GM21723 (cell line): ENCODE measurements at regions not wholly inside any gene's neighbourhood (a gene's known extent, or its start where the extent isn't known, plus 50 kb on each side); places are given as distances from the start of the nearest gene placed in this dataset.

Source experiments
- ATAC-seq: cut with Tn5 transposase; IDR thresholded peaks from one replicate; pipeline ENCODE4 v1.9.1; 2021; ENCODE audit warnings: mild to moderate bottlenecking, moderate library complexity; ENCODE audit not compliant: unreplicated experiment

DNA sequence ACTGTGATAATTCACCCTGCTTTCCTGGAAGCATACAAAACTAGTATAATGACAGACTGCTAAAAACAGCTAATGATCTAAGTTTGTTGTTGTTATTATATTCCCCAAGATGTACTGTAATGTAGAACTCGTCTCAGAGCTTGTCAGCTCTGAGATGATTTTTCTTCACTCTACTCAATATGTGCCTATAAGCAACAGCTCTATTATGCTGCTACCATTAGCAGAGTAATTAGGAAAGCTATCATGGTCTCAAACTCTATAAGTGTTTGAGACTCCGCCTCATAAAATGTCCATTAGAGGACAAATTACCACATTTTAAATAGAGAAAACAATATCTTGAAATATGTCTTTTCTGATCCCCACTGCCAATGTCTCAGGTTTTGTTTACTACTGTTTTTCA, 476.5 kb upstream of the PCDH15 start:
- no peak for ATAC-seq

DNA sequence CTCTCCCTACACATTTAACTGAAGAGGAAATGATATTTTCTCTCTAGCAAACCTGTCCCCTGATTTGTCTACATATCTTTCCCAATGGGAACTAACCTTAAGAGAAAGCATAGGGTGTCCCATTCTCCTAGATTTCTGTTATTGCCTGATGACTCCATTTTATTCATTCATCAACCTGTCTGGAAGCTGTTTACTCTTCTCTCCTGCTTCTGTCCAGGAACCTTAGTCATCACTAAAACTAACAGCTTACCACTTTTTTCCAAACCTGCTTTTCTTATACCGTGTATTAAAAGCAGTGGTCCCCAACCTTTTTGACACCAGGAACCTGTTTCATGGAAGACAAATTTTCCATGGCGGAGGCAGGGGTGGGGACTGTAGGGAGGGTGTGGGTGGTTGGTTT, 473.3 kb upstream of the PCDH15 start:
- ATAC-seq = no peak

DNA sequence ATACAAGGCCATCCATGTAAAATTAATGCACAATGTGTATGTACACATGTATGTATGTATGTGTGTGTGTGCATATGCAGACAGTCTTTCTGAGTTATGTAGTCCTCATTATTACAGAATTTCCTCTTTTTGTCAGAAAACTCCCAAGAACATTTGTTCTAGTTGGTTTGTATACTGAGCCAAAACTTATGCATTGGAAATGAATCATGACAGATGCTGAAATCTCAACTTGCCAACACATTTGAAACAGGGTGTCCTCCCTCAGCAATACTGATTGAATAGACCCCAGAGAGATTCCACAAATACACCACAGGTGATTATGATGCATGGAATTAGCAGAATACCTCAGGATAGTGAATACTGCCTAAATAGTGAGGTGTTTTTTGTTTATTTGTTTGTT, 472.9 kb upstream of the PCDH15 start:
- no peak for ATAC-seq

DNA sequence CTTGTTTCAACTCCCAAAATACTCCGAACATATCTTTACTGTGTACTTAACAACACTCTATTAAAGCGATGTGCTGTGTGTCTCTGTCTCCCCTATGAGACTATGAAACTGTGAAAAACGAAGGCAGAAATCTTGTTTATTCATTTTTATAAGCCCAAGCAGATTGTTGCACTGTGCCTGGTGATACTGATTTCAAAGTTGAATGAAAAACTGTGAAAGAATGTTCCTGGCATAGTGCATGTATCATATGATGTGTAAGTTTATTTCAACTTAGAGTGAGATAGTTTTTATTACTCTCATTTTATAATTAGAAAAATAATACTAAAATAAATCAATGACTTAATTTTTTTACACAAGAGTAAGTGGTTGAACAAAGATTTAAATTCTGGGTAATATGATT, 471.9 kb upstream of the PCDH15 start:
- ATAC-seq = no peak

DNA sequence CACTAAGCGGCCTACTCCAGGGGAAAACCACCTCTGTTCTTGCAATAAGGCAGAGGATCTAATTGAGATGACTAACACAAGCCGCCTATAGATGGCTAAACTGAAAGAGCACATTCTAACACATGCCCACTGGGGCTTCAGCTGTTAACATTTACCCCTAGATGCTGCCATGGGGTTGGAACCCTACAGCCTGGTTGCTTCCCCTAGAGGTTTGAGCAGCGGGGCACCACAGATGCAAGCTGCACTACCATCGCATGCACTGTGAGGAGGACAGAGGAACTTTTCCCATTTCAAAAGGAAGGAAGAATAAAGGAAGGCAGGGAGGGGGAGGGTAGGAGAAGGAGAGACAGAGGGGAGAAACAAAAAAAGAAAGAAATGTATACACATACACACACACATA, 465.8 kb upstream of the PCDH15 start:
- ATAC-seq = no peak

GRCh38 chr10:55263327-55263726, 462.3 kb upstream of the PCDH15 start:
- ATAC-seq = no peak

GRCh38 chr10:55242544-55242943, 441.5 kb upstream of the PCDH15 start:
- no peak for ATAC-seq

DNA sequence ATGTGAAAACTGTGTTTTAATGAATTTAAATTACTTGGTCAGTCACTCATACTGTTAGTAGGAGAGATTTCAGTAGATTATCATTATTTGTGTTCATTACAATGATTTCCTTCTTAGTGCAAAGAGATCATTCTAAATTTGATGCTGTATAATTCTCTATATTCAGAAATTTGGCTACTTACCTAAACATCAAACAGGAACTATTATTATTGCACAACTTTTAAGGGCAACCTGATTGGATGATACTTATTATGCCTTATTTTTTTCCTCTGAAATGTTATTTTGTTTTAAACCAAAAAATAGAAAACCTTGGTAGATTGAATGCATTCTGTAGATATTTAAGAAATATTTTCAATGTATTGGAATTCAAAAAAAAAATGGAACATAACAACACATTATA, 436.4 kb upstream of the PCDH15 start:
- ATAC-seq = no peak

DNA sequence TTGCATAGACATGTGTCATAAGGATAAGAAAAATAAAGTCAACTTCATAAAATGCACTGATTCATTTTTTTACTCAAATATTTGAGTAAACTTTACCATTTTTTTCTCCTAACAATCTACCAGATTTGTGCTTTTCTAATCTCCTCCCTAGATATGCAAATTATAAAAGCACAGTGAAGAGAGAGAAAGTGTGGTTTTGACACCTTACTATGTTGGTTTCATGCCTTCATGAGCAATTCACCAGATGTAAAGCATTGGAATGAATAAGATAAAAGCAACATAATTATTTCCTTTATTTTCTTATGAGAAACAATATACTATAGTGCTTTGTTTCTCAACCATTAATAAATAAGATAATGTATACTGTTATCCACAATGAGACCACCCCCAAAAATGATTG, 432.5 kb upstream of the PCDH15 start:
- peak; percentile 97 for ATAC-seq

DNA sequence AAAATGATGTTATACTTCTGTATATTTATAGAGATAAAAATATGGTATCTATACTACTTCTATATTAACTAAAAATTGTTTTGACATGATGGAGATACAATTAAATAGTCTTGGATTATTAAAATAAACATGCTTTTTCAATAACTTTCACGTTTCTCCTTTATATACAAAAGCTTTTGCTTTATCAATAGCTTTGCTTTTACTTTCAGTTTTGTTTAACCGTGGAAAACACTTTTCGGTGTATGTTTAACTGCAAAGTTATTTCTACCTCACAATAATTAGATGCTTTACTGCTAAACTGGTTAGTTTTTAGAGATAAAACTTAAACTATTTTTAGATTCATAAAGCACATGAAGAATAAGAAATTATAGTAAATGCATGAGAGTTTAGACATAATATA, 432.1 kb upstream of the PCDH15 start:
- peak; percentile 53 for ATAC-seq

GRCh38 chr10:55232553-55232952, 431.5 kb upstream of the PCDH15 start:
- ATAC-seq = peak; percentile 41

- no peak for ATAC-seq
These were observed 426.9 kb upstream of the PCDH15 start for GRCh38 chr10:55227967-55228366.

- ATAC-seq = peak; percentile 83
These were observed 423.2 kb upstream of the PCDH15 start for GRCh38 chr10:55224007-55224781.

GRCh38 chr10:55223352-55223751, 422.3 kb upstream of the PCDH15 start:
- ATAC-seq = no peak

GRCh38 chr10:55220975-55221374, 419.9 kb upstream of the PCDH15 start:
- ATAC-seq = no peak

DNA sequence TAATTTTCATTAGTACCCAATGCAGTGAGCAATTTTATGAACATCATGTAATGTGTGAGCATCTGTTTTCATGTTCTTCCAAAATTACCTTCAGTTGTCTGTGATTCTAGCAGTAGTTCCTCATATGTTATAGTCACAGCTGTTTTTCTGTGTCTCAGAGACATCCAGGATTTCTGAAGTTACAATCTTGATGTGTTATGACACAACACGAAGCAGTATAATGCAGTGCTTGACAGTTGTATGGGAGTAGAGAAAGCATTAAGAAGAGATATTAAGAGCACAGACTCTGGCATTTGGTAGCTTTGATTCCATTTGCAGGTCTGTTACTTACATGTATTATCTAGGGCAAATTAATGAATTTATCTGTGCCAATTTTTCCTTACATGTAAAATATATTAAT, 414.7 kb upstream of the PCDH15 start:
- no peak for ATAC-seq

- ATAC-seq = no peak
These were observed 413.6 kb upstream of the PCDH15 start for GRCh38 chr10:55214608-55215007.

- no peak for ATAC-seq
These were observed 411.0 kb upstream of the PCDH15 start for GRCh38 chr10:55212051-55212450.

DNA sequence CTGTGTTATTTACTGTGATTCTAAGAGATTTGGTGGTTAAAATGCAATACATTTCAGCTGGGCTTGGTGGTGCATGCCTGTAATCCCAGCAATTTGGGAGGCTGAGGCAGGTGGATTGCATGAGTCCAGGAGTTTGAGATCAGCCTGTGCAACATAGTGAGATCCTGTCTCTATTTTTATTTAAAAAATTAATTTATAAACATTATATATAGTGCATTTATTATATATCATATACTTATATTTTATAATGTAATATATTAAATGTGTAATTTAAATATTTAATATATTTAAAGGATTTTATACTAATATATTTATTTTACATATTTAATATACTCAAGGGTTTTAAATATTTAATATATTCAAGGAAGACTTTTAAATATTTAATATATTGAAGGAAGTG, 402.8 kb upstream of the PCDH15 start:
- peak; percentile 16 for ATAC-seq

- peak; percentile 64 for ATAC-seq
These were observed 402.3 kb upstream of the PCDH15 start for GRCh38 chr10:55203319-55203718.

- no peak for ATAC-seq
These were observed 399.0 kb upstream of the PCDH15 start for GRCh38 chr10:55200020-55200419.

GRCh38 chr10:55191236-55191860, 390.3 kb upstream of the PCDH15 start:
- no peak for ATAC-seq

DNA sequence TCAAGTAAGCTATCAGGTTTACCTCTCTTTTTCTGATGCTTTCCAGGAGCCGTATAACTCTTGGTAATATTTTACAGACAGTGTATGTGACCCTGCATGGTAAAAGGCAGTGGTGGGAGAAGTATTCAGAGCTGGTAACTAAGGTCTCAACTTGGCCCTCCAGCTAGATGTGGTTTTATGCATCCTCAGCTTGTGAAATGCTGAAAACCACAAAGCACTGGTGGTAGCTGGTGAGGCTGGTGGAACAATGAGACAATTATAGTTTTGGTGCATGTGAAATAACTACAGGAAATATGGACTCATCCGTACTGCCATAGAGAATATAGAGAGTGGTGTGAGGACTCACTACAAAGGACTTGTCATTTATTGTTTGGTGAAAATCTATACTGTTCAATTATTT, 383.0 kb upstream of the PCDH15 start:
- no peak for ATAC-seq
